ENCODE measurements at regions not wholly inside any gene's neighbourhood (a gene's known extent, or its start where the extent isn't known, plus 50 kb on each side); places are given as distances from the start of the nearest gene placed in this dataset.

GRCh38 chr22:25350551-25350971, 131.1 kb downstream of the CRYBB2 start:
- DNase-seq (ENCODE audit: low spot score): no peak

DNA sequence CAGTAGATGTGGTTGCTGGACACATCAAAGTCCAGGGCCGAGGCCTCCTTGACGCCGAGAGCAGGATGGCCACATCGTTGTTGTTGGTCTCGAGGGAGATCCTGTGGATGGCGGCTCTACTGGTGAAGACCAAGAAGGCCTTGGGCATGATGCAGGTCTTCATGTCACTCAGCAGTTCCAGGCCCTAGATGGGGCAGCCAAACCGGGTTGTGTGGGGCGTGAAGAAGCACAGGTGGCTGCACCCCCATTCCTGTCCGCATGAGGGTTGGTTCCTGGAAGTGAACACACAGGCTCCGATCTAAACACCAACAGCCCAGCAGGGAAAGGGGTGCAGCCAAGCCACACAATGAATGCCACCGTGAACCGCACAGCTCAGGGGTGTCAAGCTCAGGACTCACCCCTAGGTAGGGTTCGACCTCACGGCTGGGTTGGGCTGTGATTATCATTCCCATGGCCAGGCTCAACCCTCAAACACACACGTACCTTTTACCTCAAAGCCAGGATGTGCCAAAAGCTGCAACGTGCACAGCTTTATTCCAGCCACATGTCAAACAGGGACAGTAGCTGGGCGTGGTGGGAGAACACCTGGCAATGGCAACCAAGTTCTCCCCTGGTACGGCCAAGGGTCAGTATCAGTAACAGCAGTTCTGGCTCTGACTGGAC, 132.3 kb downstream of the CRYBB2 start:
- DNase-seq (ENCODE audit: low spot score): no peak

- DNase-seq (ENCODE audit: low spot score): no peak
Observed at GRCh38 chr22:25352294-25352680, 132.8 kb downstream of the CRYBB2 start.

GRCh38 chr22:25353516-25354445, 134.3 kb downstream of the CRYBB2 start:
- no peak for DNase-seq (ENCODE audit: low spot score)

DNA sequence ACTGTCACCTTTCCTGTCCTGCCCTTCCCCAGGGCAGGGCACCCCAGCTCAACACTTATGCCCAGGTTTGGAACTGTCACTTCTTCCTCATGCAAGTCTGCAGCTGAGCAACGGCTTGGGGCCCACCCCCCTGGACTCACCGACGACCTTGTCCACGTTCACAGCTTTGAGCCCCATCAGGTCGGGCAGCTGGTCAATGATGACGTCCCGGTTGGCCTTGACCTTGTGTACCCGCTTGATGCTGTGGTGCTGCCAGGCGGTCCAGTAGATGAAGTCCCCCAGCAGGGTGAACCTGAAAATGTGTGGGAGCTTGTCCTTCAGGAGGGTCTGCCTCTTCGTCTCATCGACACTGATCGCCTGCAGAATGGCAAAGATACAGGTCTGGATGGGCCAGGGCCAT, 135.0 kb downstream of the CRYBB2 start:
- DNase-seq (ENCODE audit: low spot score): no peak

DNA sequence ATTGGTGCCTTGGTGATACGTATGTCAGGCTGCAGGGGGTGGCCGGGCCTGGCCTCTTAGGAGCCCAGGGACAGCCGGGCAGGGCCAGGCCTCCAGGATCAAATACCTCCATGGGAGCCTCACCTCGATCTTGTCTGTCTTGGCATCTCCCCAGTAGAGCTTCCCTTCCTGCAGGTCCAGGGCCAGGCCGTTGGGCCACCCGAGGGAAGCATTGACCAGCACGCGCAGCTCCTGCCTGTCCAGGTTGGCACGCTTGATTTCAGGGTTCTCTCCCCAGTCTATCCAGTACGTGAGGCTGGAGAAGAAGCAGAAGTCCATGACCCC, 137.7 kb downstream of the CRYBB2 start:
- no peak for DNase-seq (ENCODE audit: low spot score)

DNA sequence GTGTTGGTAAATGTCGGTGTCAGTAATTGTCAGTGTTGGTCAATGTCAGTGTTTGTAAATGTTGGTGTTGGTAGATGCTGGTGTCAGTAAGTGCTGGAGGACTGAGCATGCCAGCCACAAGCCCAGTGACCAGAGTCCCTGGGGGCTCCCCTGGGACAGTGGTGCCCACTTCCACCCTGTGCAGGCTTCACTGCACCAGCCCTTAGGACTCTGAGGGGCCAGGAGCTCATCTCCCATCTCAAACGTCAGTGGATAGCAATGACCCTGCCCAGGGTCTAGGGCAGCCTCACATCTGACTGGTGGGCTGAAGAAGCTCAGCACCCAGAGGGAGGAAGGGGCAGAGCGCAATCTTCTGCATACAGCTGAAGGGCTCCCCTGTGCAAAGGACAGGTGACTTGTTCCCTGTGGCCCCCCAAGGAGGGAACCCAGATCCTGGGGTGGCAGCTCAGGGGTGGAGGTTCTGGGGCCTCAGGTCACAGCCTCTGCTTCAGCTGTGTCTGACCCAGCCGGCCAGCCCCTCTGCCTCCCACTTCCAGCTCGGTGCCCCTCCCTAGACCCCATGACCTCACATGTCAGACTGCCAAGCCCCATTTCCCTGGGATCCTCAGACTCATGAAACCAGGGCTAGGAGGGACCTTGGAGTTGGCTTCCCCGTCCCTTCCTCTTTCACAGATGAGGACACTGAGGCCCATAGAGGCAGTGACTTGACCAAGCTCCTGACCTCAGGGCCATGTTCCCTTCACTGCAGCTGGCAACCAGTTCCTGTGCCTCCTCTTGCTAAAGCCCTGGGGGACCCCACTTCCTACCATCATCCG, 138.4 kb downstream of the CRYBB2 start:
- DNase-seq (ENCODE audit: low spot score): no peak

DNA sequence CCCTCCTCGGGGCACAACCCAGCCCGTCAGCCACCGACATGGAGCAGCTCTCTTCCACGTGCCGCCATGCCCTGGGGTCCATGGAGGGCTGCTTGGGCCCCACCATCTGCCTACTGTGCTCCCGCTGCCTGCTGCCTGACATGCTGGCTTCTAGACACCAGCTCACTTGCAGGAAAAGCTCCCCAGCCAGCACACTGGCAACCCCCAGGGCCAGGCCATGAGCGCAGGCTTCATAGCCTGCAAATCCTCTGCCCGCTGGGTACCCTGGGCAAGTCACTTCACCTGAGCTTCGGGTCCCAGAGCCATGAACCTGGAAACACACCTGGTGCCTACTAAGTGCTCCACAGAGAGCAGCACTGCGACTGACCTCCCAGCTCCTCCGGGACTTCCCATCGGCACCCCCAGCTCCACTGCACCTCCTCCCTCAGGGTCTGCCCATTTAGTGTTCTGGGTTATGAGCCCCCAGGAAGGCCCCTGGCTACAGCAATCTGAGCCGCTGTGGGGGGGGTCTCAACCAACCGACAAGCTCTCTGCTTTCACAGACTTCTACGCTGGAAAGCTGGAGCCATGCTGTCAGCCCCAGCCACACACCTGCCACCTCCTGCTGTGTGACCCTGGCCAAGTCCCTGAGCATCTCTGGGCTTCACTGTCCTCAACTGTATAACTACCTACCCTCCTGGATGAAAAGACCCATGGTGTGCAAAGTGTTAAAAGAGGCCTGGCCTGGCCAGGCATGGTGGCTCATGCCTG, 139.2 kb downstream of the CRYBB2 start:
- DNase-seq (ENCODE audit: low spot score): no peak

DNA sequence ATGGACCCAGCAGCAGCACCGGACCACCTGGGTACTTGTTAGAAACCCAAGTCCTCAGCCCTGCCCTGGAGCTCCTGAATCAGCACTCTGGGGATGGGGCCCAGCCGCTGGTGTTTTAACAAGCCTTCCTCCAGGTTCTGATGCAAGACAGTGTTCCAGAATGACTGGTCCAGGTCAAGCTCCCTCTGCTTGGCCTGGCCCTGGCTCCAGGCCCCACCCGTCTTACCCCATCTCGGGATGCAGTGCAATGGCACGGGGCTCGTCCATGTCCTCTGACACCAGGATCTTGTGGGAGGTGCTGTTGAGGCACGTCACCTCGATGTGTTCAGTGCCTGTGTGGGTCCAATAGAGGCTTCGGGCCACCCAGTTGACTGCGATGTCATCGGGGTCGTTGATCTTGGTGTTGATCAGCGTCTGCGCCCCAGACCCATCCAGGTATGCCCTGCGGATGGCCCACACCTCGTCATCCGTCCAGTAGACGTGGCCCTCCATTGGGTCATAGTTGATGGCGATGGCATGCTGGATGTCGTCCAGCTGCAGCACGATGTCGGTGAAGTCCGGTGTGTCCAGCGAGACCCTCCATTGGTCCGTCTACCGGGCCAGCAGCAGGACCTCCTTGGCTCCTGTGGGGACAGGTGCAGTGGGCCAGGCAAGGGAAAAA, 140.3 kb downstream of the CRYBB2 start:
- DNase-seq (ENCODE audit: low spot score): no peak

GRCh38 chr22:25360411-25360810, 141.0 kb downstream of the CRYBB2 start:
- DNase-seq (ENCODE audit: low spot score): no peak

GRCh38 chr22:25360891-25361645, 141.6 kb downstream of the CRYBB2 start:
- DNase-seq (ENCODE audit: low spot score): no peak

- DNase-seq (ENCODE audit: low spot score): no peak
Observed at GRCh38 chr22:25361899-25362214, 142.4 kb downstream of the CRYBB2 start.

DNA sequence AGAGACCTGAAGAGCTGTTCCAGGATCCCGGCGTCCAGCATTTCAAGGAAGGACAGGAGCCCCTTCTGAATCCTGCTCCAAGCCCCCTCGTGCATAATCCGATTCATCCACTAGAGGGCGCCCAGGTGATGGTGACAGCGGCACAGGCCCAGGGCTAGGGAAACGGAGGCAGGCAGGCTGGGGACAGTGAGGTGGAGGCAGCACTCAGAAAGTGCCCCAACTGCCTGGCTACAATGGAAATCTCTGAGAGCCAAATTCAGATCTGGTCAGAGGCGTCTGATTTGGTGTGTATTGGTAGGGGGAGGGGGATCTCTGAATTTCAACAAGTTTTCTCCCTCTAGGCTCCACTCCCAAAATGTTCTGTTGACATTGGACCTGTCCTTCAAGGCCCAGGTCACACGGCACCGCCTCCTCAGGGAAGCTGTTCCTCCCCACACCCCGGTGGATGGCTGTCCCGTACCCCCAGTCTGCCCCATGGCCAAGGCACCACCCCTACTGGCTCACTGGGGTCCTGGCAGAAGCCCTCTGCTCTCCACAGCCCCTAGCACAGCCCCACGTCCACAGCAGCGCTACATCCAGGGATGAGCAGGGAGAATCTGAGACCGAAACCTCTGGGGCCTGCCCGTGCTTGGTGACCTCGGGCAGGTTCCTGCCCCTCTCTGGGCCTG, 142.9 kb downstream of the CRYBB2 start:
- DNase-seq (ENCODE audit: low spot score): no peak

GRCh38 chr22:25362883-25363240, 143.4 kb downstream of the CRYBB2 start:
- DNase-seq (ENCODE audit: low spot score): no peak

GRCh38 chr22:25363474-25363873, 144.0 kb downstream of the CRYBB2 start:
- no peak for DNase-seq (ENCODE audit: low spot score)

GRCh38 chr22:25364281-25364680, 144.8 kb downstream of the CRYBB2 start:
- DNase-seq (ENCODE audit: low spot score): no peak

- DNase-seq (ENCODE audit: low spot score): no peak
Observed at GRCh38 chr22:25364736-25365241, 145.3 kb downstream of the CRYBB2 start.

DNA sequence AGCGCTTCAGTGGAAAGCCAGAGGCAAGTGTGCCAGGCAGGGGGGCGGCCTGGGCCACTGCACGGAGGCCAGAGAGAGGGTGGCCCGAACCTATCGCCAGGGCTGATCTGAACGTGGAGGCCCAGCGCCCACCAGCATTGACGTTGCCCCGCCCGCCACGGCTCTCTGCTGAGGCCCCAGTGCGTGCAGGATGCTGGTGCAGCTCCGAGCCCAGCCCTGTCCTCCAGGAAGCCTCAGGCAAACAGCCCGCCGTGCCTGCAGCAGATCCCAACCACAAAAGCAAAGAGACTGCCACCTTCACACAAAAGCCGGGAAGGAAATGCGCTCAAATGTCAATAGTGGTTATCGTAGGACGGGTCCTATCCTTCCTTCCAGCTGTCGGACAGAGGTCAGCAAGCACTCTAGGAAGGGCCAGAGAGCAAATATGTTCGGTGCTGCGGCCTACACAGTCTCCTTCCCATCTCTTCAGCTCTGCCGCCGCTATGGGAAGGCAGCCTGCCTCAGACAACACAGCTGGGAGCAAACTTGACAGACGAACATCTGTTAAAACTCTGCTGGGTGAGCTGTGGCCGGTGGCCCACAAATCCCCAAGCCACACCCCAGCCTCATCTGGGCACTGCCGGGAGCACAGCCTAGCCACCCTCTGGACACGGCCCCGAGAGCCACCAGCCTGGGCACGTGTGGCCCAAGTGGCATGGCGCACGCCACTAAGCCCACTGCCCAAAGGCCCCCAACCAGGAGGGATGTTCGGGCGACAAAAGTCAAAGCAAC, 146.2 kb downstream of the CRYBB2 start:
- DNase-seq (ENCODE audit: low spot score): no peak

GRCh38 chr22:25366408-25366807, 147.0 kb downstream of the CRYBB2 start:
- no peak for DNase-seq (ENCODE audit: low spot score)
